ENCODE measurements at regions not wholly inside any gene's neighbourhood (a gene's known extent, or its start where the extent isn't known, plus 50 kb on each side); places are given as distances from the start of the nearest gene placed in this dataset.
A peak's percentile ranks its signal among the peaks of the same experiment; 100 is the strongest.

- Histone ChIP-seq H3K27ac (ENCODE audit: low read depth, low read length) (no peak overlapping the region), H3K36me3 (ENCODE audit: insufficient read depth, low read length) (no peaks in the 10 kb centered on the region), H3K9me3 (ENCODE audit: low read length) (no peaks in the 10 kb centered on the region), H3K27me3 (ENCODE audit: insufficient read depth, low read length, poor library complexity, severe bottlenecking) (no peaks in the 10 kb centered on the region), H3K4me1 (ENCODE audit: insufficient read depth, low read length) (peaks cover 23% of the 10 kb centered on the region), H3K4me3 (ENCODE audit: low read length) (no peak overlapping the region)
- Mint-ChIP-seq H3K9me3 (no peaks in the 10 kb centered on the region), H3K27me3 (no peaks in the 10 kb centered on the region), H3K27ac (no peak overlapping the region), H3K4me3 (no peak overlapping the region), H3K4me1 (peaks cover 35 to 61% (median 43%) of the 10 kb centered on the region in 3 donors), H3K36me3 (peaks cover 0 to 2% (median 0%) of the 10 kb centered on the region in 3 donors)
- CTCF ChIA-PET = no interaction called here
- POLR2A ChIA-PET = no interaction called here
- DNase-seq = no peak
These were observed 170.8 kb upstream of the BCL6 start for GRCh38 chr3:187916072-187916471.

DNA sequence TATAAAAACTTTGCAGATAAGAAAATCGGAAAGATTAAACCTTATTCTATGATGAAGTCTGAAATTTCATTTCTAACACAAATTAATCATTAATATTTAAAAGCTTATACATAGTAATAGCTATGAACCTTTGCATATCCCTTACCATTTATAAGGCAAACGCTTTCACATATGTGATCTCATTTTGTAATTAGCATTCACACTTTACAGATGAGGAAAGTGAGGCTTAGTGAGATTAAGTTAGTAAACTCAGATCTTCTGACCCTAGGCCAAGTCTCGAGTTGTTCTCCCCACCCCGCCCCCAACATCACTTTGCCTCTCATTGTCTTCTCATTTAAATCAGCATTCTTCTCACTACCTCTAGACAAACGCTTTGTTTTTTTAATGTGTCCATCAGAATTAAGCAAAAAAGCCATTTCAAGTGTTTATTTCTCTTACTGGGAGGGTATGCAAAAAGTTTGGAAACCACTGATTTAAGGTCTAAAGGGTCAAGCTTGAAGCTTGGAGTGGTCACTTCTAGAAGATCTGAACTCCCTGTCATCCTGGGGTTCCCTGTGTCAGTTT is 172.9 kb upstream of the BCL6 start:
- CTCF ChIA-PET = interaction anchor here (1.5 kb wide), 1 partner anchor 171 kb away, joined by 3 read pairs; no protein-coding TSS in a partner anchor
- POLR2A ChIA-PET = interaction anchor here (0.8 to 0.9 kb wide), 2 partner anchors 9 to 10 kb away, joined by 3 to 8 read pairs; no protein-coding TSS in a partner anchor
- peaks cover 47 to 76% (median 59%) of the 10 kb centered on the region in 3 donors for H3K4me1 Mint-ChIP-seq
- Histone ChIP-seq H3K36me3 (ENCODE audit: insufficient read depth, low read length) (no peaks in the 10 kb centered on the region), H3K27me3 (ENCODE audit: insufficient read depth, low read length, poor library complexity, severe bottlenecking) (no peaks in the 10 kb centered on the region), H3K27ac (ENCODE audit: low read depth, low read length) (peak overlapping the region; percentile 22), H3K9me3 (ENCODE audit: low read length) (no peaks in the 10 kb centered on the region), H3K4me3 (ENCODE audit: low read length) (peak overlapping the region; percentile 10), H3K4me1 (ENCODE audit: insufficient read depth, low read length) (peaks cover 23% of the 10 kb centered on the region)
- H3K27ac Mint-ChIP-seq = peak overlapping the region; percentile 84 to 97 (median 92)
- no peaks in the 10 kb centered on the region for H3K9me3 Mint-ChIP-seq
- H3K4me3 Mint-ChIP-seq = peak overlapping the region; percentile 73 to 88 (median 83)
- no peaks in the 10 kb centered on the region for H3K27me3 Mint-ChIP-seq
- H3K36me3 Mint-ChIP-seq = no peaks in the 10 kb centered on the region
- DNase-seq = no peak

GRCh38 chr3:187919048-187919447 is 173.8 kb upstream of the BCL6 start:
- peak overlapping the region; percentile 27 for H3K4me3 ChIP-seq (ENCODE audit: low read length)

GRCh38 chr3:187919544-187919943 is 174.3 kb upstream of the BCL6 start:
- Histone ChIP-seq H3K4me1 (ENCODE audit: insufficient read depth, low read length) (peaks cover 23% of the 10 kb centered on the region), H3K9me3 (ENCODE audit: low read length) (no peaks in the 10 kb centered on the region), H3K27ac (ENCODE audit: low read depth, low read length) (no peak overlapping the region), H3K4me3 (ENCODE audit: low read length) (peak overlapping the region; percentile 27), H3K27me3 (ENCODE audit: insufficient read depth, low read length, poor library complexity, severe bottlenecking) (no peaks in the 10 kb centered on the region), H3K36me3 (ENCODE audit: insufficient read depth, low read length) (no peaks in the 10 kb centered on the region)
- Mint-ChIP-seq H3K27ac (peak overlapping the region; percentile 84 to 97 (median 92)), H3K4me3 (peak overlapping the region; percentile 73 to 88 (median 83)), H3K27me3 (no peaks in the 10 kb centered on the region), H3K4me1 (peaks cover 47 to 77% (median 61%) of the 10 kb centered on the region in 3 donors), H3K36me3 (peaks cover 0 to 11% (median 0%) of the 10 kb centered on the region in 3 donors), H3K9me3 (peaks cover 0 to 9% (median 3%) of the 10 kb centered on the region in 5 donors)
- ChIA-PET POLR2A (no interaction called here), CTCF (no interaction called here)
- no peak for DNase-seq

More at GRCh38 chr3:187919048-187919447, 173.8 kb upstream of the BCL6 start:
- H3K27me3 ChIP-seq (ENCODE audit: insufficient read depth, low read length, poor library complexity, severe bottlenecking) = no peaks in the 10 kb centered on the region
- H3K9me3 ChIP-seq (ENCODE audit: low read length) = no peaks in the 10 kb centered on the region
- peak; percentile 41 to 77 (median 60) for DNase-seq
- Mint-ChIP-seq H3K27me3 (no peaks in the 10 kb centered on the region), H3K4me1 (peaks cover 47 to 77% (median 61%) of the 10 kb centered on the region in 3 donors), H3K4me3 (peak overlapping the region; percentile 73 to 88 (median 83)), H3K36me3 (peaks cover 0 to 8% (median 0%) of the 10 kb centered on the region in 3 donors), H3K27ac (peak overlapping the region; percentile 84 to 97 (median 92)), H3K9me3 (peaks cover 0 to 6% (median 2%) of the 10 kb centered on the region in 5 donors)
- H3K27ac ChIP-seq (ENCODE audit: low read depth, low read length) = peak overlapping the region; percentile 22
- ChIA-PET POLR2A (no interaction called here), CTCF (no interaction called here)
- peaks cover 23% of the 10 kb centered on the region for H3K4me1 ChIP-seq (ENCODE audit: insufficient read depth, low read length)
- H3K36me3 ChIP-seq (ENCODE audit: insufficient read depth, low read length) = no peaks in the 10 kb centered on the region

GRCh38 chr3:187920030-187920429 is 174.8 kb upstream of the BCL6 start:
- no peak for DNase-seq
- H3K4me1 Mint-ChIP-seq = peaks cover 47 to 73% (median 61%) of the 10 kb centered on the region in 3 donors
- peak overlapping the region; percentile 73 to 88 (median 83) for H3K4me3 Mint-ChIP-seq
- no peak overlapping the region for H3K4me3 ChIP-seq (ENCODE audit: low read length)
- H3K36me3 ChIP-seq (ENCODE audit: insufficient read depth, low read length) = no peaks in the 10 kb centered on the region
- peaks cover 0 to 15% (median 0%) of the 10 kb centered on the region in 3 donors for H3K36me3 Mint-ChIP-seq
- POLR2A ChIA-PET = interaction anchor here (0.7 kb wide), 1 partner anchor 9 kb away, joined by 13 read pairs; no protein-coding TSS in a partner anchor
- CTCF ChIA-PET = no interaction called here
- H3K27ac ChIP-seq (ENCODE audit: low read depth, low read length) = no peak overlapping the region
- H3K27ac Mint-ChIP-seq = peak overlapping the region; percentile 84 to 97 (median 92)
- H3K4me1 ChIP-seq (ENCODE audit: insufficient read depth, low read length) = peaks cover 23% of the 10 kb centered on the region
- H3K9me3 ChIP-seq (ENCODE audit: low read length) = no peaks in the 10 kb centered on the region
- H3K27me3 ChIP-seq (ENCODE audit: insufficient read depth, low read length, poor library complexity, severe bottlenecking) = no peaks in the 10 kb centered on the region
- H3K9me3 Mint-ChIP-seq = peaks cover 0 to 13% (median 7%) of the 10 kb centered on the region in 5 donors
- no peaks in the 10 kb centered on the region for H3K27me3 Mint-ChIP-seq

GRCh38 chr3:187920913-187921312 is 175.6 kb upstream of the BCL6 start:
- no peaks in the 10 kb centered on the region for H3K27me3 Mint-ChIP-seq
- Histone ChIP-seq H3K4me1 (ENCODE audit: insufficient read depth, low read length) (peaks cover 23% of the 10 kb centered on the region), H3K4me3 (ENCODE audit: low read length) (no peak overlapping the region), H3K9me3 (ENCODE audit: low read length) (no peaks in the 10 kb centered on the region), H3K27me3 (ENCODE audit: insufficient read depth, low read length, poor library complexity, severe bottlenecking) (no peaks in the 10 kb centered on the region), H3K27ac (ENCODE audit: low read depth, low read length) (no peak overlapping the region), H3K36me3 (ENCODE audit: insufficient read depth, low read length) (no peaks in the 10 kb centered on the region)
- peak overlapping the region in 4 of 7 donors; percentile 12 to 74 (median 34) for H3K4me3 Mint-ChIP-seq
- POLR2A ChIA-PET = no interaction called here
- DNase-seq = no peak
- CTCF ChIA-PET = no interaction called here
- H3K27ac Mint-ChIP-seq = peak overlapping the region in 3 of 8 donors; percentile 42 to 73 (median 64)
- peaks cover 51 to 68% (median 67%) of the 10 kb centered on the region in 3 donors for H3K4me1 Mint-ChIP-seq
- H3K36me3 Mint-ChIP-seq = peaks cover 0 to 19% (median 0%) of the 10 kb centered on the region in 3 donors
- H3K9me3 Mint-ChIP-seq = peaks cover 0 to 13% (median 11%) of the 10 kb centered on the region in 5 donors

DNA sequence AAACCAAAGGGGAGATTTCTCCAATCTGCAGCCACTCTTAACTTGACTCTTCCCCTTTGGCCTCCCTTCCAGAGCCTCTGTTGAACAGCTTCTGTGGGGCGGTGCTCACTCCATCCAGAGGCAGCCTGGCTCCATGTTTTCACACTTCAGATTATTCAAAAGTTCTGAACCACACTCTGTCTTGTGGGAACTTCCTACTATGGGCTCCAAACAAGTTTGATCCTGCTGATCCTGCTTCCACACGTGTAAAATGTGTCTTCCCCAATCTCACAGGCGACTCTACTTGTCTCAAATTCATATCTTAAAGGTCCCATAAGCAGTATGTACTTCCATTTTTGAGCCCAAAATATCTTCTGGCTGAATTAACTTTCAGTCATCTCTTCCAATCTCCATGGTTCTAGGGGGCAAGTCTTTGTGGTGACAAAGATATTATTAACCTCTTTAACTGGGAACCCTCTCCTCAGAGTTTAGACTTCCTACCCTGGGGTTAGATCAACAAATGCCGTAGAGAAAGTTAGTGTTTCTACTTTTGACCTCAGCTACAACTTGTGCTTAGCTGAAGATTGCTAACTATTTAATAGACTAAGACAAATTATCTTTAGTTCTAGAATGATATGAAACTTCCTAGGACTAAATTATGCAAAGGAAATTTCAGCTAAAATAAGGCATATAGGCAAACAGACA is 176.3 kb upstream of the BCL6 start:
- H3K36me3 ChIP-seq (ENCODE audit: insufficient read depth, low read length) = no peaks in the 10 kb centered on the region
- peaks cover 0 to 19% (median 0%) of the 10 kb centered on the region in 3 donors for H3K36me3 Mint-ChIP-seq
- peak overlapping the region in 4 of 7 donors; percentile 12 to 74 (median 44) for H3K4me3 Mint-ChIP-seq
- no peak for DNase-seq
- no peak overlapping the region for H3K4me3 ChIP-seq (ENCODE audit: low read length)
- no peaks in the 10 kb centered on the region for H3K27me3 ChIP-seq (ENCODE audit: insufficient read depth, low read length, poor library complexity, severe bottlenecking)
- H3K9me3 Mint-ChIP-seq = peaks cover 0 to 13% (median 11%) of the 10 kb centered on the region in 5 donors
- POLR2A ChIA-PET = interaction anchor here (0.9 kb wide), 1 partner anchor 18 kb away, joined by 4 read pairs; no protein-coding TSS in a partner anchor
- no peaks in the 10 kb centered on the region for H3K9me3 ChIP-seq (ENCODE audit: low read length)
- peaks cover 25% of the 10 kb centered on the region for H3K4me1 ChIP-seq (ENCODE audit: insufficient read depth, low read length)
- peak overlapping the region in 5 of 8 donors; percentile 4 to 73 (median 51) for H3K27ac Mint-ChIP-seq
- no peak overlapping the region for H3K27ac ChIP-seq (ENCODE audit: low read depth, low read length)
- peaks cover 56 to 74% (median 71%) of the 10 kb centered on the region in 3 donors for H3K4me1 Mint-ChIP-seq
- CTCF ChIA-PET = no interaction called here
- H3K27me3 Mint-ChIP-seq = no peaks in the 10 kb centered on the region

Measured in CD8-positive, alpha-beta memory T cell (primary cell).